Keratinocyte (primary cell): ENCODE measurements at regions not wholly inside any gene's neighbourhood (a gene's known extent, or its start where the extent isn't known, plus 50 kb on each side); places are given as distances from the start of the nearest gene placed in this dataset.

Source experiments
- DNase-seq: peaks from one replicate; pipeline ENCODE4 v3.0.0-alpha.2; 2011; ENCODE audit warnings: low read depth, missing footprints, low spot score
- FAIRE-seq: peaks from 2 replicates; lab custom pipeline; 2011; peaks lifted over from hg19 to GRCh38; lab: Jason Lieb, UNC
- H2AFZ ChIP-seq: 2 replicates; pipeline ENCODE4 v1.6.0; 2012; ENCODE audit warnings: low read length, control low read depth, inconsistent platforms; ENCODE audit not compliant: control insufficient read depth
- H3K27ac ChIP-seq: 2 replicates; pipeline ENCODE4 v1.5.1; 2011; ENCODE audit warnings: low read length; ENCODE audit not compliant: control insufficient read depth, insufficient read depth
- H3K27me3 ChIP-seq: 3 replicates; pipeline ENCODE4 v1.6.0; 2011; ENCODE audit warnings: low read length; ENCODE audit not compliant: control insufficient read depth, insufficient read depth; ENCODE audit errors: extremely low read depth
- H3K36me3 ChIP-seq, 2 experiments: 2 replicates in 1 of 2; 3 replicates in 1 of 2; pipeline ENCODE4 v1.5.1; 2011; ENCODE audit warnings: low read length in 2 of 2, mild to moderate bottlenecking in 1 of 2; ENCODE audit not compliant: control insufficient read depth in 2 of 2, insufficient read depth in 2 of 2; ENCODE audit errors: extremely low read depth in 1 of 2
- H3K4me1 ChIP-seq: 3 replicates; pipeline ENCODE4 v1.5.1; 2011; ENCODE audit warnings: low read length; ENCODE audit not compliant: control insufficient read depth, insufficient read depth; ENCODE audit errors: extremely low read depth
- H3K4me2 ChIP-seq: 3 replicates; pipeline ENCODE4 v1.6.0; 2011; ENCODE audit warnings: low read depth, low read length; ENCODE audit not compliant: control insufficient read depth, insufficient read depth; ENCODE audit errors: extremely low read depth
- H3K4me3 ChIP-seq, 3 experiments: fragments of 200-600 bp in 1 of 3; sonication (generic) in 1 of 3; 2 replicates in 2 of 3; 3 replicates in 1 of 3; pipeline ENCODE4 v1.5.1; 2011 to 2016; ENCODE audit warnings: low read length in 3 of 3, mild to moderate bottlenecking in 3 of 3, control low read depth in 2 of 3, inconsistent platforms in 1 of 3, low read depth in 1 of 3, mixed read lengths in 1 of 3, mixed run types in 1 of 3, moderate library complexity in 1 of 3; ENCODE audit not compliant: control insufficient read depth in 2 of 3, insufficient read depth in 2 of 3; ENCODE audit errors: extremely low read depth in 1 of 3
- H3K79me2 ChIP-seq: 2 replicates; pipeline ENCODE4 v1.6.0; 2012; ENCODE audit warnings: low read length; ENCODE audit not compliant: control insufficient read depth, insufficient read depth
- H3K9ac ChIP-seq: 3 replicates; pipeline ENCODE4 v1.6.0; 2011; ENCODE audit warnings: low read length; ENCODE audit not compliant: control insufficient read depth, insufficient read depth; ENCODE audit errors: extremely low read depth
- H3K9me1 ChIP-seq: 3 replicates; pipeline ENCODE4 v1.6.0; 2011; ENCODE audit warnings: low read length; ENCODE audit not compliant: control insufficient read depth, insufficient read depth; ENCODE audit errors: extremely low read depth
- H3K9me3 ChIP-seq: 2 replicates; pipeline ENCODE4 v1.5.1; 2012; ENCODE audit warnings: low read depth, low read length; ENCODE audit not compliant: control insufficient read depth
- H4K20me1 ChIP-seq: 3 replicates; pipeline ENCODE4 v1.6.0; 2011; ENCODE audit warnings: low read length; ENCODE audit not compliant: control insufficient read depth, insufficient read depth; ENCODE audit errors: extremely low read depth
- CTCF ChIP-seq, 3 experiments: IDR thresholded peaks in 1 of 3; conservative IDR thresholded peaks in 1 of 3; optimal IDR thresholded peaks in 1 of 3; 2 replicates in 2 of 3; 3 replicates in 1 of 3; pipeline versions ENCODE3 to v1.5.1; 2011; ENCODE audit warnings: low read length in 3 of 3, mild to moderate bottlenecking in 3 of 3, moderate library complexity in 2 of 3, control low read depth in 1 of 3, inconsistent platforms in 1 of 3; ENCODE audit not compliant: insufficient read depth in 2 of 3; ENCODE audit errors: extremely low read depth in 1 of 3
- EZH2 ChIP-seq: IDR thresholded peaks from one replicate; pipeline ENCODE4 v1.6.1; 2012; ENCODE audit warnings: inconsistent platforms, mild to moderate bottlenecking, low read length, moderate library complexity
- dilution Hi-C: fragments of 300-500 bp; cut with MboI; formaldehyde crosslinking; loops from one replicate; pipeline ENCODE4 v1.7.0; 2020; ENCODE audit warnings: low sequenced_read_pairs; ENCODE audit not compliant: extremely low pct_ligation_motif_present

- Histone ChIP-seq H2AFZ (no peak overlapping the region), H3K4me2 (no peak overlapping the region), H3K9ac (no peak overlapping the region), H3K4me3 (no peak overlapping the region), H3K4me1 (no peaks in the 10 kb centered on the region), H3K36me3 (no peaks in the 10 kb centered on the region), H3K9me1 (no peaks in the 10 kb centered on the region), H3K27me3 (no peaks in the 10 kb centered on the region), H3K27ac (no peak overlapping the region), H3K79me2 (no peaks in the 10 kb centered on the region), H3K9me3 (no peaks in the 10 kb centered on the region), H4K20me1 (no peaks in the 10 kb centered on the region)
- dilution Hi-C loops: no loop called here
- DNase-seq (no peak), FAIRE-seq (no peak)
- no peak for TF ChIP-seq CTCF (optimal IDR thresholded peaks at IDR 0.05 in 1 of 3, IDR thresholded peaks at IDR 0.05 in 1 of 3, conservative IDR thresholded peaks at IDR 0.05 in 1 of 3; ENCODE audit: extremely low read depth in 1 of 3, insufficient read depth in 2 of 3, low read length in 3 of 3)
- no peak for TF ChIP-seq EZH2
Observed at GRCh38 chr4:59068722-59069418, 1958.7 kb upstream of the IGFBP7 start.

GRCh38 chr4:59086410-59086809 lies 1976.2 kb upstream of the IGFBP7 start:
- dilution Hi-C loops: no loop called here
- Histone ChIP-seq H3K9me3 (no peaks in the 10 kb centered on the region), H3K9ac (no peak overlapping the region), H3K27me3 (no peaks in the 10 kb centered on the region), H3K4me3 (no peak overlapping the region), H2AFZ (no peak overlapping the region), H4K20me1 (no peaks in the 10 kb centered on the region), H3K27ac (no peak overlapping the region), H3K9me1 (no peaks in the 10 kb centered on the region), H3K79me2 (no peaks in the 10 kb centered on the region), H3K36me3 (no peaks in the 10 kb centered on the region), H3K4me2 (no peak overlapping the region), H3K4me1 (no peaks in the 10 kb centered on the region)
- no peak for TF ChIP-seq EZH2
- no peak for TF ChIP-seq CTCF (optimal IDR thresholded peaks at IDR 0.05 in 1 of 3, IDR thresholded peaks at IDR 0.05 in 1 of 3, conservative IDR thresholded peaks at IDR 0.05 in 1 of 3; ENCODE audit: extremely low read depth in 1 of 3, insufficient read depth in 2 of 3, low read length in 3 of 3)
- DNase-seq (no peak), FAIRE-seq (no peak)
